HG02678 (cell line): ENCODE measurements at regions not wholly inside any gene's neighbourhood (a gene's known extent, or its start where the extent isn't known, plus 50 kb on each side); places are given as distances from the start of the nearest gene placed in this dataset.

Experiments
- ATAC-seq: cut with Tn5 transposase; IDR thresholded peaks from one replicate; pipeline ENCODE4 v1.9.1; 2021; ENCODE audit warnings: mild to moderate bottlenecking, moderate library complexity; ENCODE audit not compliant: unreplicated experiment

DNA sequence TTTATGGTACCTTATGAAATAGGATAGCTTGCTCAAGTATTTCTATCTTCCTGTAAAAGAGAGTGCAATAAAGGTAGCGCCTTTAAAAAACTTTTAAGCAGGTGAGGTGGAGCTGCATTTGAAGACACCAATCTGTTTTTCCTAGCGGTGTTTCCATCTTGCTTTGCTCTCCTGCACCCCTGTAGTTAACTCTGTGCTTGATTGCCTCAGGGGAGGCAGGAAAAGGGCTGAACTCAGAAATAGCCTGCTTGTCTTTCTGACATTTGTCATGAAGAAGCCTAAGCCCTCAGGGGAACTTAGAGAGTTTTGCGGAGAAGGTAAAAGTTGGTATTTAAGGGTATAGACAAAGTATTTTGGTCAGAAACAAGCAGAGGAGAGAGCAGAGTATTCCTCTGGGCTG is 63.0 kb upstream of the TPRG1 start:
- no peak for ATAC-seq

DNA sequence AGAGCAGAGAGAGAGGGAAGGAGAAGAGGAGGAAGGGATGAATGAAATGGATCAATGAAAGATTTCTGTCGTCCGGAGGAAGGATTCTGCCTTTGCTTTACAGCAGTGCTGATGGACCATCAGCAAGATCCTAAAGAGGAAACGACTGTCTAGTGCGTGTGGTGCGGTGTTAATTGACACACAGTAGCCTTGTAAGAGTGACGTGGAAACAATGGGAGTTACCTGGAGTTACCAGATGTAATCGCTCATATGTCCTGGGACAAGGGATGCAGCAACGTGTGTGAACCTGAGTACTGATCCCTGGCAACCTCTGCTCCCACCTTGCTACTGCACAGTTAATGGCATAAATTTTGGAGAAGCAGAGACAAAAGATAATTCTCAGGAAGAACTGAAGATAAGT is 62.6 kb upstream of the TPRG1 start:
- ATAC-seq: no peak

DNA sequence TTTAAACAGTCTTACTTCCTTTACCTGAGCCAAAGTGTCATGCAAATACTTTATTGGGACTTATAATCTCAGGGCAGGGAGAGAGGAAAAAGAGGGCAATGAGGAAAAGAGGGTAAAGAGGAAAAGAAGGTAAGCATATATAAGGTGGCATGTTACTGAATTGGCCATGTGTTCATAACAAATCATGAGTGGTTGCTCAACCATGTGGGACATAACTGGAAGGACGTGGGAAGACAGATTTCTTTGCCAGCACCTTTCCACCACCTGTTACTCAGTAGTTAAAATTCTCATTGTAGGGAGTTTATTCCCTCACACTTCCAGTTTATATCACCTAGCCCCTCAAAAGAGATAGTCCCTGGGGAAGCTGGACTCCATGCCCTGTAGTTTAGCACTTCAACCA is 54.7 kb upstream of the TPRG1 start:
- no peak for ATAC-seq

DNA sequence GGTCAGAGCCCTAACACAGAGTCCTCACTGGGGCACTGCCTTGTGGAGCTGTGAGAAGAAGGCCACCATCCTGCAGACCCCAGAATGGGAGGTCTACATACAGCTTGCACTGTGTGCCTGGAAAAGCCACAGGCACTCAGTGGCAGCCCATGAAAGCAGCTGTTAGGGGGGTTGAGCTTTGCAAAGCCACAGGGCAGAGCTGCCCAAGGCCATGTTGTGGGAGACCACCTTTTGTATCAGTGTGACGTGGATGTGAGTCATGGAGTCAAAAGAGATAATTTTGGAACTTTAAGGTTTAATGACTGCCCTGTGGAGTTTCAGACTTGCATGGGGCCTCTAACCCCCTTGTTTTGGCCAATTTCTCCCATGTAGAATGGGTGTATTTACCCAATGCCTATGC is 52.9 kb upstream of the TPRG1 start:
- ATAC-seq: no peak

DNA sequence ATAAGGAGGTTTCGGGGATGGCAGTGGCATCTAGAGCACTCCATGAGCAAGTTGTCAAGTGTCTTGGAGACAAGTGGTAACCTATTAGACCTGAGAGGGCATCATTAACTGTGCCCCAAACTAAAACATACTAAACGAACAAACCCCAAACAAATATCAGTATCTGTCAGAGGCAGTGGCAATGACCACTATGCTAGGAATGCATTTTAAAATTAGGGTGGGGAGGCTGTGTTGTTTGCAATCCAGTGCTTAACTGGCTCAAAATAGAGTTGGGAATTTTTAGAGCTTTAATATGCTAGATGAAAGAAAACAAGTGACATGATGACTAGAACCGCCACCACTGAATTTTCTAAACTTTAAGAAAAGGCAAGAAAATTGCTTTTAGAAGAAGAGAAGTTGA is 51.8 kb upstream of the TPRG1 start:
- no peak for ATAC-seq

DNA sequence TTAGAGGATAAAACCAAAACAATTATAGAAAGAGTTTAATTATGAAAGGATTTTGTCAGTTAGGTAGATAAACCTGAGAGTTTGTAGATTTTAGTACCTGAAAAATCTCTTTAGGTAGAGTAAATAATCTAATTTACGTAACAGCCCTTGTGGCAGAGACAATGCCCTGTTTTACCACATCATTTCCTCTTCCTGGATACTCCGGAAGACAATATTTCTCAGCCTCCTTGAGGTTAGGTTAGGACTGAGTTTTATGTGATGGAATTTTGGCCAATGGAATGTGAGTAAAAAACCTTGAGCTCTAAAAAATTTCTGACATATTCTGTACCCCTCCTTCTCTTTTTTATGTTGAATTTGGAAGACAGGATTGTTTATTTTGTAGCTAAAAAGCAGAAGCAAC is 50.7 kb upstream of the TPRG1 start:
- ATAC-seq: no peak
